CD4-positive, alpha-beta T cell treated with Interleukin-4 for 4 hours (primary cell): ENCODE measurements at regions not wholly inside any gene's neighbourhood (a gene's known extent, or its start where the extent isn't known, plus 50 kb on each side); places are given as distances from the start of the nearest gene placed in this dataset.
"Not testable (repeated sequence)": the region's sequence is repeated elsewhere in the genome, so short reads cannot be mapped to it uniquely, and the experiment has no call there.

ENCODE experiments used
- DNase-seq: peaks from one replicate; pipeline ENCODE4 v3.0.0-alpha.2; 2020

- no peak for DNase-seq
Measured at GRCh38 chr10:83678850-83679249, 460.5 kb upstream of the GHITM start.

- peak; percentile 33 for DNase-seq
Measured at GRCh38 chr10:83680470-83680891, 458.8 kb upstream of the GHITM start.

- DNase-seq, result no peak
Measured at GRCh38 chr10:83682414-83682813, 456.9 kb upstream of the GHITM start.

GRCh38 chr10:83685458-83685857 is 453.9 kb upstream of the GHITM start:
- no peak for DNase-seq

DNA sequence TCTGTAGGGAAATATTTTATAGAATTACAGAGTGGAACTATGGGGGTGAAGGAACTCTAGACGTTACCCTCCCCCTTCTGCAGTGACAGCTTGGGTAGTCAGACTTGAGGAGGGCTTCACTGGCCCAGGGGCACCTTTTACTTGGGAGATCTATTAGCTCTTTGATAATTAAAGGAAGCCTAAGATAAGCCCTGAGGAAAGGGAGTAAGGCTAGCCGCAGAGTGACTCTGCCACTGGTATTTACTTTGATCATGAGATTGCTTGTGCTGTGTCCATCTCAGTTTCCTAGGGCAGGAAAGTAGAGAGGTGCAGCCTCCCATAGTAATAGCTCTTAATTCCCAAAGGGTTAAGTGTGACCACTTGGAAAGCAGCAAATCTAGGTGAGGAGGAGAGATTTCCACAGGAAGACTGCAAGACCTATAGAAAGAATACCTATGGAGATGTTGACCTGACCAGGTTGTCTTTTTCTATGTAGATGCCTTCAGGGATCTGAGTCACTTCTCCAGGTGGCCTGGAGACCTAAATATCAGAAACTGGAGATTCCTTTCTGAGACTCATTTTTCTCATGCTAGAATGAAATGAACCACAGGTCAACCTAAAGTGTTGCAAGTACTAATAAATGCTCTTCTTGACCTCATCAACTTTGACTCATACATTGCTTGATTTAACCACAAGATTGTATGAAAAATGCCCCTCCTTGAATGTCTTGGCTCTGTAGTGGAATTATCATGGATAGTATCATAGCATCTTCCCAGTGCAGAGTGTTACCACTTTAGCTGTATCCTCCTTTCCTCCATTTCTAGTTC is 447.3 kb upstream of the GHITM start:
- DNase-seq, result no peak

GRCh38 chr10:83698899-83699298 is 440.4 kb upstream of the GHITM start:
- no peak for DNase-seq

DNA sequence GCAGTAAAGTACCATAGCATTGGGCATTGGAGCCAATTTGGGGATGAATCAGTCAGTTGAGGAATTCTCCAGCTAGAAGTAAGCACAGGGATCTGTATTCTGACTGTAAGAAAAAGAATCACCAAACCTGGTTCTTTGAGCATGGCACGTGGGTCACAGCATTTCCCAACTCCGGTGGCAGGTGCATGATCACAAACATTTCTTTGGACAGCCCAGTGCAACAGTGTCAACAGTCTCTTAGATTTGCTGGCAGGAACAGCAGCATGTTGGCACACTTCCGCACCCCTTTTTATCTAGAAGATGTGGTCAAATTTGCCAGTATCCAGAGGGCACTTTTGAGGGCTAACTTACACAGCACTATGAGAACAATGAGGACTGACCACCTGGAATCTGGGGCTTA is 437.5 kb upstream of the GHITM start:
- DNase-seq, result no peak

DNA sequence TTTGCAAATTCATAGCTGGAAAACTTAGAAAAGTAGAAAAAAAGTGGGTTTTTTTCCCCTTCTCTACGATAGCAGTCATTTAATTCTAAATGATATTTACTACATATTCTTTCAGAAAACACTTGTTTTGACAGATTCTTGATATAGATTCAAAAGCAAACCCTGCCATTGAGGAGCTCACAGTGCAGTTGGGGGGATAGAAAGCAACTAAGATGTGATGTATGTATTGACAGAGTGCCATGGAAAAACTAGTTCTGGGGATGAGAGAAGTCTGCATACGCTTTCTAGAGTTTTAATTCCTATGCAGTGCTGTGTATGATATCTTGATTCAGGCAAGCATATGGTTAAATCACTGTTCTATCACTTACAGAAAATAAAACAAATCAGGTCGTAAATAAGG is 436.6 kb upstream of the GHITM start:
- DNase-seq, result no peak

DNA sequence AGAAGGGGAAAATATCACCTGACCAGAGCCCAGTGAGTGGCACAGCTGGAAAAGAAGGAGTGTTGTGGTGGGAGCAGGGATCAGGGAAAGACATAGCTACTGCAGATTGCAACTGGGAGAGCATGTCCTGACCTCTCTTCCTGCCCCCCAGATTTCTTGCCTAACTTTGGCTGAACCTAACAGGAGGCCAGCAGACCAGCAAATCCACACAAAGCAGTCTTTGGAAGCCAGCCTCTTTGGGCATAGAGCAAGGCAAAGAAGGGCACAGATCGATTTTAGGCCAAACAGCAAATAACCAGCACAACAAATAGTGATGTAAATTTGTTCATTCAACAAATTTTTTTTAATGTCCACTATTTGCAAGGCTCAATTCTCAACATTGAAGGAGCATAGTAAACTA is 433.2 kb upstream of the GHITM start:
- DNase-seq, result no peak

DNA sequence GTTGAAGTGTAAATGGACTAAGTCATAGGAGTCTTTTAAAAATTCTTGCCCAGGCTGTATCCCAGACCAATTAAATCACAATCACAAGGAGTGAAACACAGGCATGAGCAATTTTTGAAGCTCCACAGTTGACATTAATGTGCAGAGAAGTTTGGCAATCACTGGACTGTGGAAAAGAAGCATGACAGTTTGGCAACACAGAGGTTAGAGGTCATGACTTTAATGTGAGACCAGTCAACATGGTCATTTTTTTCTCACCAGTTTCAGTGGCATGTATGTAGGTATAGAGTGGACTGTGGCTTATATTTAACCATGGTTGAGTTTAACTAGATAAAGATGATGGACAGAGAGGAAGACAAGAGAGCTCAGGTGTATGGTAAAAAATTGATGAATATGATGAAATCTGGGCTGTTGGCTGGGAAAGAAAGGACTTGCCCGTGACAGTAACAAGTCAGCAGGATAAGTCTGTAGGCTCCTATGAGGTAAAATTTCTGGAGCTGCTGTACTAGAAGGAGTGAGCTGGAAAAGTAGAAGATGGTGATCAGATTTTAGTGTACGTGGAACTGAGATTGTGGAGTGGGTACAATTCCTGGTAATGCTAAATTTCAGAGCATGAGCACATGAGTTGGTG is 432.2 kb upstream of the GHITM start:
- no peak for DNase-seq

GRCh38 chr10:83713423-83713822 is 425.9 kb upstream of the GHITM start:
- no peak for DNase-seq

DNA sequence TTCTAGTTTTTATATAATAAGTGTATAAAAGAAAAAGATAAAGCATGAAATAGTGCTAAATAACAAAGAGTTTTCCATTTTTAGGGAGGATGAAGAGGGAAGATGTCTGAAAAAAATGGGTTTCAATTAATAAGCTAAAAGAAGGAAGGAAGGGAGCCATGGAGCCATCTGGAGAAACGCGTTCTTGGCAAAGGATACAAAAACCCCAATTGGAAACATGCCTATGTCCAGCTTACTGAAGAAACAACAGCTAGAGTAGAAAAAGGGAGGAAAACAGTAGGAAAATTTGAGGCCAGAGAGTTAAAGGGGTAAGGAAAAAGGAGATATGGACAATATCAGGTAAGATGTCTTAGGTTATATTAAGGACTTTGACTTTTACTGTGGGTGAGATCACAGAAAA is 416.2 kb upstream of the GHITM start:
- DNase-seq, result no peak

DNA sequence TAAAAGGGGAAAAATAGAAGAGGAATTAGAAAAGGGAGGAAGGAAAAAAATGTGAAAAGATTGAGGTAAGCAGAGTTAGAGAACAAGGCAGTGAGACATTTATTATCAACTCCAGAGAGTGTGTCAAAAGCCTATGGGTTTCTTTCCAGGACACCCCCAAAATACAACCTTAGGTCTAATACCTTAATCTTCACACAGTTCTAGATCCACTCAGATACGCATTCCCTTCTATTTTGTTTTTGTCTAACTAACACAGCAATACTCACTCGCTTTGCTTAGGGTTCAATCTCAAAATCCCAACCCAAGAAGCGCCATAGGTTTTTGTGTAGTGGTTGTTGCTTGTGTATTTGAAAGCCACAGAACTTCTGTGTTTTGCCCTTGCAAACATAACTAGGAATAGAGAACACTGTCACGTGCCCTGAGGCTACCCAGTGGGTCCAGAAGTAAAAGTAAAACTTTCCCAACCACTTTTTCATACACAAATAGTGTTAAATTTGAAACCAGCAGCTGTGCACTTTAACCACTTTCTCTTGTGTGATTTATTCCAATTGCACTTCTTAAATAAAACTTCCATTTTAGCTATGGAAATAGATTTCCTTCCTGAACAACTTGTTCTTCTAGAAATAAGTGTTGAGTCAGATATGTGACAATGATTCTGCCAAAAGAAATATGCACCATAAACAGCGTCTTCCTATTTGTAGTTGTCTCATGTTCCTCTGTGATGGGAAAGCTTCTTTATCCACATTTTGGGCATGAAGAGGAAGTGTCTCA is 414.7 kb upstream of the GHITM start:
- no peak for DNase-seq

DNA sequence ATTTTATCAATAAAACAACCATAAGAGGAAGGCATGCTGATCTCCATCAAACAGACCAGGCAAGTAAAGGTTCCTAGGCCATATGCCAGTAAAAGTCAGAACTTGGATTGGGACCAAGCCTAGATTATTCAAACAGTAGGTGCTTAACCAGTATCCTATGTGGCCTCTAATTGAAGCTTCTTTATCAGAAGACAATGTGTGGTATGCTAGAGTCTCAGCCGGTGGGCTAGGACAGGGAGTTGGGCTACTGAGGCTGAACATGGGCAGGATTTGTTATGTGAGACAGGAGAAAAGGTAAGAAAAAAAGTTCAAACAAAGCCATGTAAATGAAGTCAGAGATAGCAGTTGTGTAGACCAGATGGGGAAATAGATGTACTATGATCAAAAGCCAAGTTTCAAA is 413.7 kb upstream of the GHITM start:
- DNase-seq, result no peak

GRCh38 chr10:83734278-83734677 is 405.0 kb upstream of the GHITM start:
- DNase-seq, result no peak

DNA sequence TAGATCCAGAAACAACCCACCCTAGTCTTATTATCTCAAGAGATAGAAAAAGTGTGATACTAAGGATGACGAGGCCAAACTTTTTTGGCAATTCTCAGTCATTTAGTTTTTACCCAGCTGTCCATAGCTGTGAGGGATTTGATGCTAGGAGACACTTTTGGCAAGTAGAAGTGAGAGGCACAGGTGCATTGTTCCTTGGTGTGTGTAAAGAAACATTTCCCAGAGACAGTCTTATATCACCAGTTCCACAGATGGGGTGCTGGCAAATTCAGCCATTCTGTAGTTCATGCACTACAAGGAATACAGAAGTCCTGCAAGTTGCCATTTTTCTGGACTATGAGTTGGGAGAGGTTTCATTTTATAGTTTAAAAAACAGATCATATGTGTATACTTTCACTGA is 403.3 kb upstream of the GHITM start:
- DNase-seq, result no peak

DNA sequence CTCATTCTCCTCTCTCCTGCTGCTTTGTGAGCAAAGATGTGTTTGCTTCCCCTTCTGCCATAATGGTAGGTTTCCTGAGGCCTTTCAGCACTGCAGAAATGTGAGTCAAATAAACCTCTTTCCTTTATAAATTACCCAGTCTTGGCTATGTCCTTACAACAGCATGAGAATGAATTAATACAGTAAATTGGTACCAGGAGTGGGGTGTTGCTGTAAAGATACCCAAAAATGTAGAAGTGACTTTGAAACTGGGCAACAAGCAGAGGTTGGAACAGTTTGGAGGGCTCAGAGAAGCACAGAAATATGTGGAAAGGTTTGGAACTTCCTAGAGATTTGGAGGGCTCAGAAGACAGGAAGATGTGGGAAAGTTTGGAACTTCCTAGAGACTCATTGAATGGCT is 388.7 kb upstream of the GHITM start:
- no peak for DNase-seq

DNA sequence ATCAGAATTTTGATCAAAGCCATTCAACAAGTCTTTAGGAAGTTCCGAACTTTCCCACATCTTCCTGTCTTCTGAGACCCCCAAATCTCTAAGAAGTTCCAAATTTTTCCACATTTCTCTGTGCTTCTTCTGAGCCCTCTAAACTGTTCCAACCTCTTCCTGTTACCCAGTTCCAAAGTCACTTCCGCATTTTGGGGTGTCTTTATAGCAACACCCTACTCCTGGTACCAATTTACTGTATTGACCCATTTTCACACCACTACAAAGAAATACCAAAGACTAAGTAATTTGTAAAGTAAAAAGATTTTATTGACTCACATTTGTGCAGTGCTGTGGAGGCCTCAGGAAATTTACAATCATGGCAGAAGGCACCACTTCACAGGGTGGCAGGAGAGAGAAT is 385.8 kb upstream of the GHITM start:
- no peak for DNase-seq

DNA sequence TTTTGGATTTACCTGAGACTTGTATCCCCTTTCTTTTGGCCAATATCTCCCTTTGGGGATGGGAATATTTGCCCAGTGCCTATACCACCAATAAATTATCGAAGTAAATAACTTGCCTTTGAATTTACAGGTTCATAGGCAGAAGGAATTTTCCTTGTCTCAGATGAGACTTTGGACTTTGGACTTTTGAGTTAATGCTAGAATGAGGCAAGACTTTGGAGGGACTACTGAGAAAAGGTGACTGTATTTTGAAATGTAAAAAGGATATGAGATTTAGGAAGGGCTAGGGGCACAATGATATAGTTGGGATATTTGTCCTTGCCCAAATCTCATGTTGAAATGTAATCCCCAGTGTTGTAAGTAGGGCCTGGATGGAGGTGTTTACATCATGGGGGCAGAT is 384.5 kb upstream of the GHITM start:
- DNase-seq, result no peak

DNA sequence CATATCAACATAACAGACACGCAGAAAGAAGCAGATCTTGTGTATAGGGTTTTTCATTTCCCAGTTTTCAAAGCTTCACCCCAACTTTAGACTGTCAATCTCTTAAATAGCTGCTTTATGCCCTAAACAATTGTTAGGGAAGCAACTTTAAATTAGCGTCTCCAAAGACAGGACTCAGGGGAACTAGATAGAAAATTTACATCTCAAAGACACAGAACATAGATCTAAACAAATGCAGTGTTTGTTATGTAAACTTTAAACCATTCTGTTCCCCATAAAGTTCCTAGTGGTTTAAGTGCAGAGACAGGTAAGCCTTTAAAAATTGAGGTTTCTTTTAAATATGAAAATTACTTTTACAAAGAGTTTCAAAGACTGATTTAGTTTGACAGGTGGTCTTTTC is 379.2 kb upstream of the GHITM start:
- no peak for DNase-seq

GRCh38 chr10:83764666-83765065 is 374.6 kb upstream of the GHITM start:
- DNase-seq, result no peak

GRCh38 chr10:83765731-83766130 is 373.6 kb upstream of the GHITM start:
- no peak for DNase-seq

DNA sequence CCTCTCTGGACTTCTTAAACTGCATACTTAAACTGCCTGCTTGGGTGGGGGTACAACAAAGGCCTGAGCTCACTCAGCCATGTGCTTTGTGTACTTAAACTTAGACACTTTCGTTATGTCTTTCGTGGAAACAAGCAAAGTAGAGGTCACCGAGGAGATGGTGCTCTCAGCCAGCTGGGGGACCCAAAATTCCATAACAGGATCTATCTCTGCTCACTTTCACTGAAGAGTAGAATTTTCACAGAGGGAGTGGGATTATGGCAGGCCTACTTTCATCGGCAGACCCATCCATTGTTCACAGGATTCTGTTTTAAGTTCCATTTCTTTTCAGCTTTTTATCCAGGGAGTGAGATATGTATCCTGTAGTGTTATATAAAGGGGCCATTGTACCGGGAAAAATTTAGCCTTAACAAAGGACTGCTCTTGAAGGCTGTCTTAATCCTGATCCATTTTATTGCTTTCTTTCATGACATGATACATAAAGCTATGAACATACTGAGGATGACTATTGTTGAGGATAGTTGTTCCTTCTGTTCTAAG is 370.0 kb upstream of the GHITM start:
- no peak for DNase-seq

GRCh38 chr10:83786701-83787100 is 352.6 kb upstream of the GHITM start:
- not testable (repeated sequence) for DNase-seq
